Activated T-cell treated with anti-CD3 and anti-CD28 coated beads, Interleukin-2, amount 50 U/mL, for 24 hours (primary cell): ENCODE measurements at regions not wholly inside any gene's neighbourhood (a gene's known extent, or its start where the extent isn't known, plus 50 kb on each side); places are given as distances from the start of the nearest gene placed in this dataset.
"Not testable (repeated sequence)": the region's sequence is repeated elsewhere in the genome, so short reads cannot be mapped to it uniquely, and the experiment has no call there.

Experiments
- DNase-seq: peaks from one replicate; pipeline ENCODE4 v3.0.0-alpha.2; 2020
- H3K27ac Mint-ChIP-seq: 2 replicates; pipeline ENCODE4 v1.8.0; 2020; ENCODE audit warnings: mild to moderate bottlenecking, mixed read lengths
- H3K27me3 Mint-ChIP-seq: 2 replicates; pipeline ENCODE4 v1.8.0; 2020; ENCODE audit warnings: mixed read lengths
- H3K36me3 Mint-ChIP-seq: 2 replicates; pipeline ENCODE4 v1.8.0; 2020; ENCODE audit warnings: low read depth, mixed read lengths
- H3K4me1 Mint-ChIP-seq: 2 replicates; pipeline ENCODE4 v1.8.0; 2020; ENCODE audit warnings: low read depth, mixed read lengths
- H3K4me3 Mint-ChIP-seq: 2 replicates; pipeline ENCODE4 v1.8.0; 2020; ENCODE audit warnings: mild to moderate bottlenecking, moderate library complexity, mixed read lengths
- H3K9me3 Mint-ChIP-seq: 2 replicates; pipeline ENCODE4 v1.8.0; 2020; ENCODE audit warnings: mixed read lengths

GRCh38 chr16:75818491-75818890 is 92.2 kb upstream of the CPHXL start:
- no peak overlapping the region for H3K27ac Mint-ChIP-seq
- peaks cover 24% of the 10 kb centered on the region for H3K27me3 Mint-ChIP-seq
- H3K4me3 Mint-ChIP-seq, result no peak overlapping the region
- DNase-seq, result no peak
- H3K9me3 Mint-ChIP-seq, result no peaks in the 10 kb centered on the region
- H3K4me1 Mint-ChIP-seq, result no peaks in the 10 kb centered on the region
- H3K36me3 Mint-ChIP-seq, result no peaks in the 10 kb centered on the region

- H3K4me1 Mint-ChIP-seq, result no peaks in the 10 kb centered on the region
- H3K27ac Mint-ChIP-seq, result no peak overlapping the region
- no peak for DNase-seq
- no peaks in the 10 kb centered on the region for H3K9me3 Mint-ChIP-seq
- H3K36me3 Mint-ChIP-seq, result no peaks in the 10 kb centered on the region
- no peak overlapping the region for H3K4me3 Mint-ChIP-seq
- peaks cover 12% of the 10 kb centered on the region for H3K27me3 Mint-ChIP-seq
Observed at GRCh38 chr16:75820672-75821071, 94.4 kb upstream of the CPHXL start.

DNA sequence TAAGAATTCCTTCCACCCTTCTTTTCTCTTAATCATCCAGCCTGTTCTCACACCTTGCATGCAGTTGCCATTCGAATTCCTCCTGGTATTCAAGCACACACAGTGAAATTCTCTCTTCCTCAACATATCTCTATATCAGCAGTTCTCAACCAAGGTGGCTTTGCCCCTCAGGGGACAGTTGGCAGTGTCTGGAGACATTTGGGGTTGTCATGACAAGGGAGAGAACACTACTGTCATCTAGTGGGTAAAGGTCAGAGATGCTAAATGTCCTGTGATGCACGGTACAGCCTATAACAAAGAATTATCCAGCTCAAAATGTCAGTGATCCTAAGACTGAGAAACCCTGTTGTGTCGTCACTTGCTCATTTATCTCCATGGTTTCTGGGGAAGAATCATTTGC is 94.8 kb upstream of the CPHXL start:
- no peaks in the 10 kb centered on the region for H3K4me1 Mint-ChIP-seq
- no peak for DNase-seq
- H3K36me3 Mint-ChIP-seq, result no peaks in the 10 kb centered on the region
- H3K4me3 Mint-ChIP-seq, result no peak overlapping the region
- no peak overlapping the region for H3K27ac Mint-ChIP-seq
- no peaks in the 10 kb centered on the region for H3K9me3 Mint-ChIP-seq
- H3K27me3 Mint-ChIP-seq, result peaks cover 12% of the 10 kb centered on the region

GRCh38 chr16:75825750-75826149 is 99.5 kb upstream of the CPHXL start:
- not testable (repeated sequence) for H3K36me3 Mint-ChIP-seq, H3K4me3 Mint-ChIP-seq, DNase-seq, H3K4me1 Mint-ChIP-seq, H3K27ac Mint-ChIP-seq, H3K9me3 Mint-ChIP-seq, H3K27me3 Mint-ChIP-seq

- DNase-seq, result not testable (repeated sequence)
Observed at GRCh38 chr16:75827372-75828038, 101.2 kb upstream of the CPHXL start.

DNA sequence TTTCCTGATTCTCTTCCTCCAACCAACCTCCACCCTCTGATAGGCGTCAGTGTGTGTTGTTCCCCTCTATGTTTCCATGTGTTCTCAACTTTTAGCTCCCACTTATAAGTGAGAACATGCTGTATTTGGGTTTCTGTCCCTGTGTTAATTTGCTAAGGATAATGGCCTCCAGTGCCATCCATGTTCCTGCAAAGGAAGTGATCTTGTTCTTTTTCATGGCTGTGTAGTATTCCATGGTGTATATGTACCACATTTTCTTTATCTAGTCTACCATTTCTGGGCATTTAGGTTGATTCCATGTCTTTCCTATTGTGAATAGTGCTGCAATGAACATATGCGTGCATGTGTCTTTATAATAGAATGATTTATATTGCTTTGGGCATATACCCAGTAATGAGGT is 107.1 kb upstream of the CPHXL start:
- DNase-seq, H3K36me3 Mint-ChIP-seq, H3K4me3 Mint-ChIP-seq, H3K4me1 Mint-ChIP-seq, H3K27ac Mint-ChIP-seq: not testable (repeated sequence)
- Mint-ChIP-seq H3K27me3 (peaks cover 32% of the 10 kb centered on the region), H3K9me3 (peaks cover 19% of the 10 kb centered on the region)

More at GRCh38 chr16:75827372-75828038, 101.2 kb upstream of the CPHXL start:
- not testable (repeated sequence) for H3K36me3 Mint-ChIP-seq, H3K4me3 Mint-ChIP-seq, H3K9me3 Mint-ChIP-seq, H3K27ac Mint-ChIP-seq, H3K4me1 Mint-ChIP-seq, H3K27me3 Mint-ChIP-seq

GRCh38 chr16:75836347-75837010 is 110.2 kb upstream of the CPHXL start:
- Mint-ChIP-seq H3K27ac (no peak overlapping the region), H3K4me3 (no peak overlapping the region), H3K9me3 (peaks cover 13% of the 10 kb centered on the region), H3K4me1 (no peaks in the 10 kb centered on the region), H3K27me3 (peaks cover 35% of the 10 kb centered on the region), H3K36me3 (no peaks in the 10 kb centered on the region)
- DNase-seq, result no peak

DNA sequence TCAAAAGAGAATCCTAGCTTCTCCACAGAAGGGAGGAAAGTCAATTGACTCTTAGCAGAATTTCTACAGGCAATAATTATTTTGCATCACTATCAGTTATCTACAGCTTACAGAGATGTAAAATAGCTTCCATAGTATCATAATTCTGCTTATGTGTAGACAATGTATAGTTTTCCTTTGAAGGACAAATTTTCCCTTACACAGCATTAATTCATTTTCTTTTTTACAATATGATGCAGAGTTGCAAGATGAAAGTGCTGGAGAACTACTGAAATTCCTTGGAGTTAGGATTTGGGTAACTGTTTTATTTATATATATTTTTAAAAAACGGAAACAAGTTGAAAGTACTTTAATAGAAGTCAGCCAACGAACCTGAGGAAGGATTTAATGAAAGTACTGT is 111.0 kb upstream of the CPHXL start:
- H3K9me3 Mint-ChIP-seq, result peaks cover 11% of the 10 kb centered on the region
- H3K36me3 Mint-ChIP-seq, result no peaks in the 10 kb centered on the region
- no peak overlapping the region for H3K4me3 Mint-ChIP-seq
- H3K4me1 Mint-ChIP-seq, result no peaks in the 10 kb centered on the region
- H3K27me3 Mint-ChIP-seq, result peaks cover 35% of the 10 kb centered on the region
- H3K27ac Mint-ChIP-seq, result no peak overlapping the region
- no peak for DNase-seq

DNA sequence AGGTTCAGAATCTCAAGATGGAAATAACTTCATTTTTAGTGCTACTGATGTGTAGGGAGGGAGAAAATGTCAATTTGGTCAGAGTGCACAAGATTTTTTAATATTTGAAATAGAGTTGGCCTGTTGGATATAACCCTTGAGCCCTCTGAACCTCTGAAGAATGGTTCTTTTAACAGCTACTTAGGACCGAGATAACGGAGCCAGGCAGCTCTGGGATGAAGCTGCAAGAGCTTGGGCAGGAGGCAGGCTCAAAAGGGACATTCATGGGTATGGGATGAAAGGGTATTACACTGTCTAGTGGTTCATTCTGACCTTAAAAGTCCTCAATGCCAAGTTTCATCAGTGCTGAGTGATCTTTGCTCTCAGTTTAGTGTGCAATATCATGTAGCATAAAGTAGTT is 111.4 kb upstream of the CPHXL start:
- Mint-ChIP-seq H3K36me3 (no peaks in the 10 kb centered on the region), H3K4me3 (no peak overlapping the region), H3K9me3 (peaks cover 8% of the 10 kb centered on the region), H3K4me1 (no peaks in the 10 kb centered on the region), H3K27me3 (peaks cover 32% of the 10 kb centered on the region), H3K27ac (no peak overlapping the region)
- DNase-seq, result no peak

DNA sequence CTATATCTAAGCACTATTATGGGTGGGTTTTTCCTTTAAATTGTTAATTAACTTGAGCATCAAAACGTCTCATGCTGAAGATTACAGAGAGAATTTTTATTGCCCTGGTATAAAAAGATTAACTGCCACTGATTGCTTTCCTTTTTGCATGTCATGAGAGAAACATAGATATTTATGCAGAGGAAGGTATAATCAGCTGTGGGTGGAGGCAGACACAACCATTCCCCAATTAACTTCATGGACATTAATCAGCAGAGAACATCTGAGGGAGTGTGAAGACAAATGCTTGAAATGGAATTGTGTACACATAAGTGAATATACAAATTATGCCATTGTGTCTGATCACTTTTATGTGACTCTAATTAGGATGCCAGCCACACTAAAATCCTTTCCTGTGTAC is 115.2 kb upstream of the CPHXL start:
- no peaks in the 10 kb centered on the region for H3K9me3 Mint-ChIP-seq
- no peak for DNase-seq
- H3K4me3 Mint-ChIP-seq, result no peak overlapping the region
- H3K27ac Mint-ChIP-seq, result no peak overlapping the region
- H3K4me1 Mint-ChIP-seq, result no peaks in the 10 kb centered on the region
- no peaks in the 10 kb centered on the region for H3K36me3 Mint-ChIP-seq
- peaks cover 14% of the 10 kb centered on the region for H3K27me3 Mint-ChIP-seq

DNA sequence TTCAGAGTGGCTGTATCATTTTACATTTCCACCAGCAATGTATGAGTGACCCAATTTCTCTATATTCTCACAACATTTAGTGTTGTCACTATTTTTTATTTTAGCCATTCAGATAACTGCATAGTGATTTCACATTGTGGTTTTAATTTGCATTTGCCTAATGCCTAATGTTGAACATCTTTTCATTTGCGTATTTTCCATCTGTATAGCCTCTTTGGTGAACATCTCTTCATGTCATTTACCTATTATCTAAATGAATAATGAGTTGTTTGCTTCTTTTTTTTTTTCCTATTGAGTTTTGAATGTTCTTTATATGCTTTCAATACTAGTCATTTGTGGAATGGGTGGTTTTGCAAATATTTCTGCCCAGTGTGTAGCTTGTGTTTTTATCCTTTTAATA is 120.9 kb upstream of the CPHXL start:
- Mint-ChIP-seq H3K36me3 (no peaks in the 10 kb centered on the region), H3K9me3 (no peaks in the 10 kb centered on the region), H3K27me3 (peaks cover 6% of the 10 kb centered on the region), H3K4me1 (no peaks in the 10 kb centered on the region), H3K27ac (no peak overlapping the region), H3K4me3 (no peak overlapping the region)
- no peak for DNase-seq

- no peak for DNase-seq
- Mint-ChIP-seq H3K27ac (no peak overlapping the region), H3K4me3 (no peak overlapping the region), H3K9me3 (no peaks in the 10 kb centered on the region), H3K27me3 (peaks cover 21% of the 10 kb centered on the region), H3K36me3 (no peaks in the 10 kb centered on the region), H3K4me1 (no peaks in the 10 kb centered on the region)
Observed at GRCh38 chr16:75854152-75854551, 127.9 kb upstream of the CPHXL start.

DNA sequence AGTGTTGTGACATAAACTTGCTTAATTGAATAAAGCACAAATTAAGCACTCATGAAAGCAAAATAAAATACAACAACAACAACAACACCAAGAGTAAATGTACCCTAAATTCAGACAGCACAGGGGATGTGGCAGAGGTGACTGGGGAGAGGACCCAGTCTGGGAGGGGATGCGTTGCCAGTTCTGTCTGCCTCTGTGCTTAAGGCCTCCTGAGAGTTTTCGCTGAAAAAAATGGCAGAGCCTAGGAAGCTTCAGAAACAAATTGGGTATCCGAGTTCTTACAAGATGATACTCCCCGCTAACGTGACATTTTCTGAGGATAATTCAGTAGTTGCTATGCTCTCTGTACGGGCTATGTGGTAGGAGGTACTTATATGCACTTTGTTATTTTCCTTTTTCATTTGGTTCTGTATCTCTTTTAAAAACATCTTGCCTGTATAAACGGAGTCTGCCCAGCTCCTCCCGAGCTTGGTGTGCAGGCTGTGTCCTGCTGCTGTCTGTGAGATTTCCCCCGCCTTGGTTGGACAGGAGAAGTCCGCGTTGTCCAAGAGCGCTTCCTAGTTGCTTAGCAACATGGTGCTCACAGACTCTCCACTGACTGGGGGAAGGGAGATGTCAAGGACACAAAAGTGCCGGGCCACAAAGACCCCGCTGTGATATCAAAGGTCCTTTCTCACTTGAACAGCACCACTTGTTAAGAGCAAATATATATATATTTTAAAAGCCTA is 134.2 kb upstream of the CPHXL start:
- Mint-ChIP-seq H3K9me3 (no peaks in the 10 kb centered on the region), H3K27ac (no peak overlapping the region), H3K36me3 (no peaks in the 10 kb centered on the region), H3K4me3 (no peak overlapping the region), H3K4me1 (no peaks in the 10 kb centered on the region), H3K27me3 (peaks cover 12% of the 10 kb centered on the region)
- no peak for DNase-seq

DNA sequence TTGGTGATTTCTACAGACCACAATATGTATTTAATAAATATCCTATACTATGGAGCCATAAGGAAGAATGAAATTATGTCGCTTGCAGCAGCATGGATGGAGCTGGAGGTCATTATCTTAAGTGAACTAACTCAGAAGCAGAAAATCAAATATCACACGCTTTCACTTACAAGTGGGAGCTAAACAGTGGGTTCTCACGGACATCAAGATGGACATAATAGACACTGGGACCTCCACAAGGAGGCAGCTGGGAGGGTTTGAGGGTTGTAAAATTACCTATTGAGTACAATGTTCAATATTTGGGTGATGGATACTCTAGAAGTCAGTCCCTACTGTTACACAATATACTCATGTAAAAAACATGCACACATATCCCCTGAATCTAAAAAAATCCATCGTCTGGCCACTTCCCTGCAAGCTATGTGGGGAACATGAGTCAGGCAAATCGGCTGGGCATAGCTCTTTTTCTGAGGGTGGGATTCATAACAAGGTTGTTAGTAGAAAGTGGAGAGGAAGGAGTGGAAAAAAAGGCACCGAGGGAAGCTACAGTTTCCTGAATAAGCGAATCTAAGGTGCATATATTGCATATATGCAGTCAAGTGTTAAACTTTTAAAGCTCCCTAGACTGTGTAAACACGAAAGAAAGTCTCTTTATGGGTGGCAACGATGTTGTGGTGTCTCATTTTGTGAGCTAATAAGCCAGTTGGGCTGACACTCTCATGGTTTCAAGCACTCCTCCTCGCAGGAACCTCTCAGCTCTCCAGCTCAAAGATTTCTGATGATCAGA is 135.2 kb upstream of the CPHXL start:
- Mint-ChIP-seq H3K27ac (no peak overlapping the region), H3K4me3 (no peak overlapping the region), H3K9me3 (no peaks in the 10 kb centered on the region), H3K27me3 (peaks cover 4% of the 10 kb centered on the region), H3K4me1 (no peaks in the 10 kb centered on the region), H3K36me3 (no peaks in the 10 kb centered on the region)
- no peak for DNase-seq

- no peaks in the 10 kb centered on the region for H3K9me3 Mint-ChIP-seq
- H3K4me3 Mint-ChIP-seq, result no peak overlapping the region
- H3K27ac Mint-ChIP-seq, result no peak overlapping the region
- H3K4me1 Mint-ChIP-seq, result no peaks in the 10 kb centered on the region
- DNase-seq, result no peak
- peaks cover under 1% of the 10 kb centered on the region for H3K27me3 Mint-ChIP-seq
- H3K36me3 Mint-ChIP-seq, result no peaks in the 10 kb centered on the region
Observed at GRCh38 chr16:75862098-75862386, 135.8 kb upstream of the CPHXL start.
